OCI-LY3 (cell line): ENCODE measurements at regions not wholly inside any gene's neighbourhood (a gene's known extent, or its start where the extent isn't known, plus 50 kb on each side); places are given as distances from the start of the nearest gene placed in this dataset.

ENCODE experiments used
- CTCF ChIP-seq: fragments of 200-600, 300-600 bp; sonication (generic); IDR thresholded peaks from 2 replicates; pipeline ENCODE4 v1.5.1; 2014; ENCODE audit warnings: antibody characterized with exemption, low read length, low read depth
- EZH2phosphoT487 ChIP-seq: fragments of 200-600 bp; shearing (Covaris generic); IDR thresholded peaks from 2 replicates; pipeline ENCODE4 v1.6.1; 2018; ENCODE audit warnings: antibody characterized with exemption, mixed run types, low read depth

GRCh38 chr4:156673483-156673882 is 298.1 kb downstream of the PDGFC start:
- TF ChIP-seq CTCF (no peak), EZH2phosphoT487 (no peak)
